ENCODE measurements at regions not wholly inside any gene's neighbourhood (a gene's known extent, or its start where the extent isn't known, plus 50 kb on each side); places are given as distances from the start of the nearest gene placed in this dataset.

GRCh38 chr9:20187318-20187717 lies 398.5 kb upstream of the SLC24A2 start:
- no peak for TF ChIP-seq CTCF (IDR thresholded peaks at IDR 0.05; ENCODE audit: extremely low read depth, missing control alignments)
- no peak for DNase-seq (ENCODE audit: low spot score)

DNA sequence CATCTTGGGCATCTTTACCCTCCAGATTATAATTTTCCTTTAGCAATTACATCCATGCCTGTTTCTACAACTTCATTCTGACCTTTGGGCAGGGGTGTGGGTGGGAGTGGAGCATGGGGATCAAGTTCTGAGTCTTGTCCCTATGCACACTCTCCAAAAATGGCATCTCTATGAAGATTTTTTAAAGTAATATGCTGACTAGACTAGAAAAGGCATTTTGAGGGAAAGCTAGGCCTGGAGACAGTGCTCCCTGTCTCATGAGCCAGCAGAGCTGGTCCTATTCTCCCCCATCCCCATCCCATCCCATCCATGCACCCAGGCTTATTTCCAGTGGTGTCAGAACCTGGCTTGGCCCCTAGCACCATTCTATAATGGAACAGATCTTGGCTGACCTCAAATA lies 398.0 kb upstream of the SLC24A2 start:
- no peak for TF ChIP-seq CTCF (IDR thresholded peaks at IDR 0.05; ENCODE audit: extremely low read depth, missing control alignments)
- DNase-seq (ENCODE audit: low spot score), result no peak

DNA sequence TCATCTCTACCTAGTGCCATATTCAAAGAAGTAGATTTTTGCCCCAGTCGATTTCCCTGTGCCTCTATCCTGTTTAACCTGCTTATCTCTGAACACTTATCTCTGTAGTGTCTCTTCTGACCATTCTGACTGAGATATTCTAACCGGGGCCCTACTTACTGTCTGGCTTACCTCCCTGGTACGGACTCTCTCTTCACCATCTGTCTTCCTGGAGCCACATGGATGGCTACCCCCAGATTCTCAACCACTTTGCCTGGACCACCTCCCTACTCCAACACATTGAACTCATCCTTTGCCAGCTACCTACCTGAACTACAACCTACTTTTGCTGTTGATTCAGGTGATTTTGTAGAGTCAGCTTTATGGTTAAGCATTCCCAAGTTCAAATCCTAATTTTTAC lies 397.4 kb upstream of the SLC24A2 start:
- TF ChIP-seq CTCF (IDR thresholded peaks at IDR 0.05; ENCODE audit: extremely low read depth, missing control alignments), result no peak
- no peak for DNase-seq (ENCODE audit: low spot score)

- DNase-seq (ENCODE audit: low spot score), result no peak
- no peak for TF ChIP-seq CTCF (IDR thresholded peaks at IDR 0.05; ENCODE audit: extremely low read depth, missing control alignments)
Observed at GRCh38 chr9:20184541-20184940, 395.7 kb upstream of the SLC24A2 start.

GRCh38 chr9:20178679-20179078 lies 389.8 kb upstream of the SLC24A2 start:
- no peak for TF ChIP-seq CTCF (IDR thresholded peaks at IDR 0.05; ENCODE audit: extremely low read depth, missing control alignments)
- no peak for DNase-seq (ENCODE audit: low spot score)

DNA sequence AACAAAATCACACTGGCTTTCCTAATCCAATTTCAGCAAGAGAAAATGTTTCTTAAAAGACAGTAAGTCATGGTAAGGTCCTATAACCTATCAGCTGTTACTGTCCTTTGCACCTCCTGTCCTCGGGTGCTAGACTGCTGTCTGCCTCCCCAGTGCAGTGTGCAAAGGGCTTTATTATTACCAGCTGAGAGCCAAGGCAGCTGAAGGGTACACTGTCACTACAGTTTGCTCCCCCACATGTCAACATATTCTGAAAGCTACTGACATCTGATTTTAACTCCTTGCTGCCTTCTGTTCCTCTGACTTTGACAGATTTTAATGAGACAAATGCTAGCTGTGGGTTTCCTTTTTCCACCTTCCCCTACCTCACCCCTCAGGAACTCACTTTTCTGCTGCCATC lies 389.4 kb upstream of the SLC24A2 start:
- no peak for TF ChIP-seq CTCF (IDR thresholded peaks at IDR 0.05; ENCODE audit: extremely low read depth, missing control alignments)
- DNase-seq (ENCODE audit: low spot score), result no peak

DNA sequence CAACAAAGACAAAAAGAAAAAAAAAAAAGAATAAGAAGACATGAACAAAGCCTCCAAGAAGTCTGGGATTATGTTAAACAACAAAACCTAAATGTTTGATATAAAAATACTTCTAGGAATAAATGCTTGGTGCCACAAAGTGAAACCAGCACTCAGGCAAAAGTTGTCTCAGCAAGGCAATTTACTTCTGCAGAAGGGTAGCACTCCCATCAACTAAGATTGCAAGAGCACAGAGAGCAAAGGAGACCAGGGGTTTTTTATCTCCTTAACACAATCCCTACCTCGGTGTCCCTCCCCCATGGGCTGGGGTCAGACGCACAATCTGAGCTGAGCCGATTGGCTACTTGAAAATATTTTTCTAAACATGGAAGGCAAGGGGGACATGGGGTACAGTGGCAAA lies 381.3 kb upstream of the SLC24A2 start:
- DNase-seq (ENCODE audit: low spot score), result no peak
- TF ChIP-seq CTCF (IDR thresholded peaks at IDR 0.05; ENCODE audit: extremely low read depth, missing control alignments), result no peak

All from GM20000 (cell line).